H9 (cell line): ENCODE measurements at regions not wholly inside any gene's neighbourhood (a gene's known extent, or its start where the extent isn't known, plus 50 kb on each side); places are given as distances from the start of the nearest gene placed in this dataset.

Experiments
- DNase-seq: peaks from one replicate; pipeline ENCODE4 v3.0.0-alpha.2; 2017
- H2AFZ ChIP-seq: one replicate; pipeline ENCODE4 v1.6.1; 2013; ENCODE audit warnings: mild to moderate bottlenecking, low read length, control low read depth, moderate library complexity
- H2AK5ac ChIP-seq: 2 replicates; pipeline ENCODE4 v1.6.1; 2013; ENCODE audit warnings: low read length, control low read depth, mixed read lengths; ENCODE audit not compliant: insufficient read length
- H2BK120ac ChIP-seq: one replicate; pipeline ENCODE4 v1.6.1; 2013; ENCODE audit warnings: low read depth, mild to moderate bottlenecking, low read length, control low read depth, inconsistent platforms; ENCODE audit not compliant: poor library complexity, severe bottlenecking
- H2BK12ac ChIP-seq: 2 replicates; pipeline ENCODE4 v1.6.1; 2013; ENCODE audit warnings: low read length, control low read depth, mixed read lengths, low read depth; ENCODE audit not compliant: insufficient read length
- H2BK15ac ChIP-seq: 2 replicates; pipeline ENCODE4 v1.6.1; 2013; ENCODE audit warnings: low read depth, low read length, control low read depth
- H2BK20ac ChIP-seq: one replicate; pipeline ENCODE4 v1.6.1; 2013; ENCODE audit warnings: low read depth, mild to moderate bottlenecking, low read length, control low read depth, inconsistent platforms; ENCODE audit not compliant: poor library complexity, severe bottlenecking
- H2BK5ac ChIP-seq: 2 replicates; pipeline ENCODE4 v1.6.1; 2013; ENCODE audit warnings: low read length, control low read depth, mixed read lengths; ENCODE audit not compliant: insufficient read length
- H3K14ac ChIP-seq: 2 replicates; pipeline ENCODE4 v1.6.1; 2013; ENCODE audit warnings: low read length, control low read depth; ENCODE audit not compliant: insufficient read depth
- H3K18ac ChIP-seq: 2 replicates; pipeline ENCODE4 v1.6.1; 2013; ENCODE audit warnings: low read depth, mild to moderate bottlenecking, mixed read lengths, low read length, control low read depth; ENCODE audit not compliant: insufficient read length
- H3K23ac ChIP-seq: 2 replicates; pipeline ENCODE4 v1.6.1; 2013; ENCODE audit warnings: low read length, control low read depth, mixed read lengths, low read depth; ENCODE audit not compliant: insufficient read length
- H3K23me2 ChIP-seq: 2 replicates; pipeline ENCODE4 v1.6.1; 2013; ENCODE audit warnings: low read depth, mild to moderate bottlenecking, mixed read lengths, low read length, control low read depth; ENCODE audit not compliant: insufficient read length, poor library complexity, severe bottlenecking
- H3K27ac ChIP-seq: 2 replicates; pipeline ENCODE4 v1.5.1; 2013; ENCODE audit warnings: low read length, control low read depth, mixed read lengths, low read depth; ENCODE audit not compliant: insufficient read length
- H3K27me3 ChIP-seq: 2 replicates; pipeline ENCODE4 v1.6.1; 2013; ENCODE audit warnings: low read length, control low read depth, inconsistent platforms; ENCODE audit not compliant: insufficient read depth
- H3K4ac ChIP-seq: 2 replicates; pipeline ENCODE4 v1.6.1; 2013; ENCODE audit warnings: low read depth, mild to moderate bottlenecking, control low read depth, inconsistent platforms, low read length, moderate library complexity
- H3K4me1 ChIP-seq: 2 replicates; pipeline ENCODE4 v1.6.1; 2013; ENCODE audit warnings: low read length, control low read depth, inconsistent platforms; ENCODE audit not compliant: insufficient read depth
- H3K4me2 ChIP-seq: 2 replicates; pipeline ENCODE4 v1.6.1; 2013; ENCODE audit warnings: low read length, control low read depth, mixed read lengths; ENCODE audit not compliant: insufficient read length, insufficient read depth
- H3K56ac ChIP-seq: 2 replicates; pipeline ENCODE4 v1.6.1; 2013; ENCODE audit warnings: low read depth, mild to moderate bottlenecking, mixed read lengths, low read length, control low read depth; ENCODE audit not compliant: insufficient read length
- H3K79me1 ChIP-seq: 2 replicates; pipeline ENCODE4 v1.6.1; 2013; ENCODE audit warnings: low read depth, mild to moderate bottlenecking, moderate library complexity, low read length, control low read depth, inconsistent platforms; ENCODE audit not compliant: insufficient read depth, poor library complexity, severe bottlenecking
- H3K79me2 ChIP-seq: 2 replicates; pipeline ENCODE4 v1.6.1; 2013; ENCODE audit warnings: low read length, control low read depth, inconsistent platforms; ENCODE audit not compliant: insufficient read depth
- H3K9ac ChIP-seq: 2 replicates; pipeline ENCODE4 v1.6.1; 2013; ENCODE audit warnings: low read length, control low read depth, mixed read lengths; ENCODE audit not compliant: insufficient read length; ENCODE audit errors: extremely low read depth
- H3K9me3 ChIP-seq: one replicate; pipeline ENCODE4 v1.6.1; 2013; ENCODE audit warnings: low read depth, low read length, inconsistent platforms; ENCODE audit not compliant: control insufficient read depth
- H3T11ph ChIP-seq: one replicate; pipeline ENCODE4 v1.6.1; 2013; ENCODE audit warnings: mild to moderate bottlenecking, low read length, control low read depth, inconsistent platforms
- H4K20me1 ChIP-seq: one replicate; pipeline ENCODE4 v1.6.1; 2013; ENCODE audit not compliant: control insufficient read depth, insufficient read length, insufficient read depth
- H4K5ac ChIP-seq: 2 replicates; pipeline ENCODE4 v1.6.1; 2013; ENCODE audit warnings: low read depth, mild to moderate bottlenecking, mixed read lengths, low read length, control low read depth; ENCODE audit not compliant: insufficient read length
- H4K8ac ChIP-seq: replicated peaks from 2 replicates; pipeline ENCODE4 v1.6.1; 2013; ENCODE audit warnings: low read length, control low read depth, mixed read lengths, low read depth; ENCODE audit not compliant: insufficient read length
- H4K91ac ChIP-seq: 2 replicates; pipeline ENCODE4 v1.6.1; 2013; ENCODE audit warnings: low read depth, mild to moderate bottlenecking, moderate library complexity, mixed read lengths, low read length, control low read depth; ENCODE audit not compliant: insufficient read length
- H3K27ac Mint-ChIP-seq, 3 experiments: 2 replicates in 2 of 3; 3 replicates in 1 of 3; pipeline ENCODE4 v1.8.0; 2020 to 2021; ENCODE audit warnings: mixed read lengths in 3 of 3, mild to moderate bottlenecking in 1 of 3, moderate library complexity in 1 of 3
- H3K27me3 Mint-ChIP-seq: 2 replicates; pipeline ENCODE4 v1.8.0; 2021; ENCODE audit warnings: low read depth, mild to moderate bottlenecking, moderate library complexity, mixed read lengths
- H3K36me3 Mint-ChIP-seq, 3 experiments: 2 replicates in 2 of 3; 3 replicates in 1 of 3; pipeline ENCODE4 v1.8.0; 2020 to 2021; ENCODE audit warnings: low read depth in 3 of 3, mixed read lengths in 3 of 3; ENCODE audit not compliant: insufficient read depth in 1 of 3
- H3K4me1 Mint-ChIP-seq, 2 experiments: 2 replicates each; pipeline ENCODE4 v1.8.0; 2020; ENCODE audit warnings: mixed read lengths in 2 of 2
- H3K4me3 Mint-ChIP-seq, 2 experiments: 2 replicates in 1 of 2; 3 replicates in 1 of 2; pipeline ENCODE4 v1.8.0; 2020 to 2021; ENCODE audit warnings: mild to moderate bottlenecking in 2 of 2, mixed read lengths in 2 of 2, moderate library complexity in 1 of 2
- H3K9me3 Mint-ChIP-seq, 2 experiments: 2 replicates in 1 of 2; 3 replicates in 1 of 2; pipeline ENCODE4 v1.8.0; 2020; ENCODE audit warnings: mild to moderate bottlenecking in 2 of 2, mixed read lengths in 2 of 2, moderate library complexity in 1 of 2
- CTCF ChIP-seq: fragments of 200-600 bp; sonication (generic); conservative IDR thresholded peaks from 3 replicates; pipeline ENCODE4 v1.8.0; 2021; ENCODE audit warnings: antibody characterized with exemption, mild to moderate bottlenecking
- WGBS: extraction: QIAGEN DNeasy Blood & Tissue Kit; methylation state at CpG from one replicate; pipeline ENCODE4 v1.1.7; 2013; ENCODE audit warnings: missing lambda C conversion rate, low lambda C conversion rate, mixed read lengths; ENCODE audit not compliant: insufficient read length; ENCODE audit errors: extremely low coverage; 5-methylcytosine and 5-hydroxymethylcytosine counted together

- no CpG with 5 or more reads among the region's 1 CpG for WGBS
- no peaks in the 10 kb centered on the region for H4K20me1 ChIP-seq
- H3K9me3 Mint-ChIP-seq: no peaks in the 10 kb centered on the region; a peak in 1 of 5 replicates
- no peak overlapping the region for H3K14ac ChIP-seq
- no peak overlapping the region for H2AFZ ChIP-seq
- H3K18ac ChIP-seq: no peak overlapping the region
- H2BK12ac ChIP-seq: no peak overlapping the region
- no peaks in the 10 kb centered on the region; the same call in 1 of the 2 replicates for H3K27me3 Mint-ChIP-seq
- no peak overlapping the region for H4K8ac ChIP-seq
- no peaks in the 10 kb centered on the region for H3K79me2 ChIP-seq
- no peaks in the 10 kb centered on the region for H3K4me1 Mint-ChIP-seq
- no peak overlapping the region for H2BK120ac ChIP-seq
- H3K27ac ChIP-seq: no peak overlapping the region
- H3K27me3 ChIP-seq: no peaks in the 10 kb centered on the region
- H3K4me3 Mint-ChIP-seq: no peak overlapping the region
- TF ChIP-seq CTCF: no peak
- H3K56ac ChIP-seq: no peak overlapping the region
- H3K4ac ChIP-seq: no peak overlapping the region
- no peaks in the 10 kb centered on the region for H3K79me1 ChIP-seq
- H3K27ac Mint-ChIP-seq: no peak overlapping the region
- no peak overlapping the region for H2BK15ac ChIP-seq
- H3K23me2 ChIP-seq: no peaks in the 10 kb centered on the region
- H4K5ac ChIP-seq: no peak overlapping the region
- H2AK5ac ChIP-seq: no peak overlapping the region
- H2BK20ac ChIP-seq: no peak overlapping the region
- H3K9ac ChIP-seq: no peak overlapping the region
- no peaks in the 10 kb centered on the region for H3K36me3 Mint-ChIP-seq
- no peaks in the 10 kb centered on the region for H3K4me1 ChIP-seq
- no peak overlapping the region for H3K4me2 ChIP-seq
- DNase-seq: no peak
- no peak overlapping the region for H4K91ac ChIP-seq
- H2BK5ac ChIP-seq: no peak overlapping the region
- no peaks in the 10 kb centered on the region for H3K9me3 ChIP-seq
- no peak overlapping the region for H3T11ph ChIP-seq
- H3K23ac ChIP-seq: no peak overlapping the region
Measured at GRCh38 chr17:70752966-70753467, 583.7 kb downstream of the KCNJ2 start.
